ENCODE measurements at regions not wholly inside any gene's neighbourhood (a gene's known extent, or its start where the extent isn't known, plus 50 kb on each side); places are given as distances from the start of the nearest gene placed in this dataset.

DNA sequence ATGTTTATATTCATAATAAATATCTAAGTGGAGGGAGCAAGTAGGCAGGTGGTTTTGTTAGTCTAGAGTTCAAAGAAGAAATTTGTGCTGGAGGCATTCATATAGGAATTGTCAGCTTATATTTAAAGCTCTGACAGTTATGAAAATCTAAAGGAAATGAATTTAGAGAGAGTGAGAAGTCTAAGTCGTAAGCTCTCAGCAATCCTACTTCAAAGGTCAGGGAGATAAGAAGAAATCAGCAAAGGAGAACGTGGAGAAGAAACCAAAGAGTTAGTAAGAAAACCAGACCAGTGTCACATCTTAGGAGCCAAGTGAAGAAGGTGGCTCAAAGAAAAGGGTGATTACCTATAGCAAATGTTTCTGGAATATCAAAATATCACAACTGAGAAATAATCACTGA is 241.8 kb downstream of the FSCB start:
- TF ChIP-seq JUND (IDR thresholded peaks at IDR 0.05; ENCODE audit: low read depth), result no peak
- no peak for DNase-seq (ENCODE audit: low read depth in 1 of 2, low spot score in 1 of 2)
- in situ Hi-C loops (cut with HindIII; ENCODE audit: low pct_unique_long_range_greater_than_20kb, low sequenced_read_pairs), result no loop called here

DNA sequence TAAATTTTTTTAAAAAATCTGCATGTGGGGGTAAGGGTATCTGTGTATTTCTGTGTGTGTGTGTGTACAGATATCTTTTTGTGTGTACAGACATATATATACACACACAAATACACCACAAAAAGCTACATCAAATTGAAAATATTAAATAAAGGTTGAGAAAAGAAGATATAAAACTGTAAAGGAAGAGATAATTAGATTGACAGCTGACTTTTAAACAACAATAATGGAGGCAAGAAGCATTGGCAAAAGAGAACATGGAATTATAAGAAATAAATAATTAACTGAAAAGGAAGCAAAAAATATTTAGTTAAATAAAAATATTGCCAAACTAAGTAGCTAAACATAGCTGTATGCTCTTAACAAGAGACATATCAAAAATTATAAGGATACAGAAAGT is 291.4 kb downstream of the FSCB start:
- TF ChIP-seq JUND (IDR thresholded peaks at IDR 0.05; ENCODE audit: low read depth), result no peak
- no peak for DNase-seq (ENCODE audit: low read depth in 1 of 2, low spot score in 1 of 2)
- in situ Hi-C loops (cut with HindIII; ENCODE audit: low pct_unique_long_range_greater_than_20kb, low sequenced_read_pairs), result no loop called here

DNA sequence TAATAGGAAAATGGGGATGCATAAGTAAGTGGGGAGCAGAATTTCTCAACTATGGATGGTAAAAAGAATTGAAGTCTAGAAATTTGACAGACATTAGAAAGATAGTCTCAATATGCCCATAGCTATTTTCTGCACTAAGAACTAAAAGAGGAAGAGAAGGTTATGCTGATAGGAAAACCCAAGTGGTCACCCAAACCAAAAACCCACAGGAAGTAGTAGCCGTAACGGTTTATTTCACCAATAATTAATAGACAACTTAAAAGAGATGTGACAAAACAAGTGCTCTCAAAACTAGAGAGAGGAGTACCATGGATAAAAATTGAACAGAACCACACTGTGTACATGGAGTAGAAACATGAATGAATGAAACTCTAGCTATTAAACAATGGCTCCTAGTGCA is 295.4 kb downstream of the FSCB start:
- in situ Hi-C loops (cut with HindIII; ENCODE audit: low pct_unique_long_range_greater_than_20kb, low sequenced_read_pairs), result no loop called here
- DNase-seq (ENCODE audit: low read depth in 1 of 2, low spot score in 1 of 2), result no peak
- no peak for TF ChIP-seq JUND (IDR thresholded peaks at IDR 0.05; ENCODE audit: low read depth)

DNA sequence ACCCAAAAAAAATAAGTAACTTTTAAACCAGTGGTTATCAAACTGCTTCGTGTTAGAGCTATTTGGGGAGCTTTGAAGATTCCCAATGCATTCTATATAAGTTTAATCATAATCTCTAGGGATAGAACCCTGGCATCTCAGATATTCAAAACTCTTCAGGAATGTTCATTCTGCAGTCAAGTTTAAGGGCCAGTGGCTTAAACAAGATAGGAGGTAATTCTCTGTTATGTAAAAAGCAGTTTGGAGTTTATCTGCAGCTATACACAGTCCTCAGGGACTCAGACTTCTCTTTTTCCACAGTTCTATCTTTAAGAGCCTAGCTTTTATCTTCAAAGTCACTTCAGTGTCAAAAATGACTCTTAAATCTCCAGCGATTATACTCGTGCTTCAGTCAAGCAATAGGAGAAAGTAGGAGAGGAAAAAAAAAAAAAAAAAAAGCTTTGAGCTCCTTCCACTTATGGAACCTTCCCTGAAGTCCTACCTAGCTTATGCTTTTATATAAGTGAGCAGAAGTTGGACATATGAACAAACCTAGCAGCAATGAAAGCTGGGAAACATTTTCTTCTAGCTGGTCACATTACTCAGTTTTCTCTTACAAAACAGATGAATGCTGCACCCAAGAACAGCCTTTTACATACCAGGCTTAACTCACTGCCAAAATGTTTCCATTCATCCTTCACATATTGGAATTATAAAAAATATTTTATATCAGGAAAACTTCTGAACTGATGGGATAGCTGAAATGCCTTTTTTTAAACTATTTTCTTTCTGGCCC is 302.8 kb downstream of the FSCB start:
- DNase-seq (ENCODE audit: low read depth in 1 of 2, low spot score in 1 of 2), result no peak

DNA sequence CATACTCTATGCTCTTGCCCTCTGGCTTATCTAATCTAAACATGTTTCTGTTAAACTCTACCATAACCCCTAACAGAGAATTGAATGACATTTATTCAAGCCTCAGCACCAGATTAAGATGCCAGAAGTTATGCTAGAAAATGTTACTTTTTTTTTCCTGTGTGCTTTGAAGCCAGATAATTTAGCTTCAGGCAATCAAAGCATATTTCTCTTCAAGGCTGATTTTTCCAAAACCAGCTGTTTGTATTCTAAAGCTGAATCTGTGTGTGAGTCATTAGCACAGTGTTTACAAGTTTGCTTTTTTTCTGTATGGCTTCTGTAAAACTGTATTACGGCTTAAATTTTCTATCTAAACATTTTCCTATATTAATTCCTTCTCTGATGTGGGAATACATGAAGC is 326.1 kb downstream of the FSCB start:
- DNase-seq (ENCODE audit: low read depth in 1 of 2, low spot score in 1 of 2), result no peak
- in situ Hi-C loops (cut with HindIII; ENCODE audit: low pct_unique_long_range_greater_than_20kb, low sequenced_read_pairs), result no loop called here
- TF ChIP-seq JUND (IDR thresholded peaks at IDR 0.05; ENCODE audit: low read depth), result no peak

More for the DNA sequence above, 302.8 kb downstream of the FSCB start:
- in situ Hi-C loops (cut with HindIII; ENCODE audit: low pct_unique_long_range_greater_than_20kb, low sequenced_read_pairs), result no loop called here
- no peak for TF ChIP-seq JUND (IDR thresholded peaks at IDR 0.05; ENCODE audit: low read depth)

DNA sequence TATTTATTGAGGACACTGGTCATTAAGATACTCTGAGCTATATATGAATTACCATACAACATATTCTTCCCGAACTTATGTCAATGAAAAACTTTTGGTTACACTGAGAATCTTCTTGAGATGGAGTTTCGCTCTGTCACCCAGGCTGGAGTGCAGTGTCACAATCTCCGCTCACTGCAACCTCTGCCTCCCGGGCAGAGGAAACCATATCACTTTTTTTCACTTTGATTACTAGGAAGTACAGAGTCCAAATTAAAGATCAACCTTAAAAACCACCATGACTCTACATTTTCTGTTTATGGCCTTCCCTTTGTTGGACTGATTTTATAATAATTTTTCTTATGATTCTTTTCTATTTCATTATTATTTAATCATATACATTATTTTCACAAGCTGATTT is 336.5 kb downstream of the FSCB start:
- in situ Hi-C loops (cut with HindIII; ENCODE audit: low pct_unique_long_range_greater_than_20kb, low sequenced_read_pairs), result no loop called here
- DNase-seq (ENCODE audit: low read depth in 1 of 2, low spot score in 1 of 2), result no peak

DNA sequence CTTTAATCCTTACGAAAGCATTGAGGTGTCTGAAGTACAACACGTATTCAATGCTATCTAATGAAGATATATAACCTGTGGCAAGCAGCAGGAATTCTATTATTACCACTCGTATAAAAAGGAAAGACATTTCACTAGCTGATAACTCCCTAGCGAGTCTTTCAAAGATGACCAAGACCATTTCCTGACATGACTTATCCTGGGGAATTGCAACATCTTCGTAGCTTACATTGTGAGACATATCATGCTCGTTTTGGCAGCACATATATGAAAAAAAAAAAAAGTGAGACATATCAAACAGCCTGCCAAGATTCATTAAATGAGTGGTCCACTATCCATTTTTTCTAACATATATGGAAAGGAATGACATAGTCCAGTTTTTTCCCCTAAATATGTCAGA is 337.0 kb downstream of the FSCB start:
- in situ Hi-C loops (cut with HindIII; ENCODE audit: low pct_unique_long_range_greater_than_20kb, low sequenced_read_pairs), result no loop called here
- DNase-seq (ENCODE audit: low read depth in 1 of 2, low spot score in 1 of 2), result no peak
- TF ChIP-seq JUND (IDR thresholded peaks at IDR 0.05; ENCODE audit: low read depth), result no peak

More for the DNA sequence above, 336.5 kb downstream of the FSCB start:
- no peak for TF ChIP-seq JUND (IDR thresholded peaks at IDR 0.05; ENCODE audit: low read depth)

DNA sequence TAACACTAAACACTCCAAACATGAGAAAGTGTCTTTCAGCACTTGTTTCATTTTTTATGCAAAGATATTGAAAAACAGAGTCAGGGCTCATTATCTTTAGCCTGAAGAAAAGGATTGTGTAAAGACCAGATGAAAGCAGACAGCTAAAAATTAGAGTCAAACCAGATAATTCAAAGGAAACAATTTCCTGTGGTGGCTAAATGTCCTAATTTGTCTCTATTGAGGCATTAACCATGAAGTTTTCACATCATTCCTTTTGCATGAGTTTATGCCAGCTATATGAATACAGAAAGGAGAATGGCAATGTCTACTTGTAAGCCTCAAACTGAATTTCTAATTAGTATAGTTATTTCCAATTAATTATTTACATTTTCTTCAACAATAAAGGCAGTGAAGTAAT is 338.5 kb downstream of the FSCB start:
- in situ Hi-C loops (cut with HindIII; ENCODE audit: low pct_unique_long_range_greater_than_20kb, low sequenced_read_pairs), result no loop called here
- TF ChIP-seq JUND (IDR thresholded peaks at IDR 0.05; ENCODE audit: low read depth), result no peak
- DNase-seq (ENCODE audit: low read depth in 1 of 2, low spot score in 1 of 2), result no peak

DNA sequence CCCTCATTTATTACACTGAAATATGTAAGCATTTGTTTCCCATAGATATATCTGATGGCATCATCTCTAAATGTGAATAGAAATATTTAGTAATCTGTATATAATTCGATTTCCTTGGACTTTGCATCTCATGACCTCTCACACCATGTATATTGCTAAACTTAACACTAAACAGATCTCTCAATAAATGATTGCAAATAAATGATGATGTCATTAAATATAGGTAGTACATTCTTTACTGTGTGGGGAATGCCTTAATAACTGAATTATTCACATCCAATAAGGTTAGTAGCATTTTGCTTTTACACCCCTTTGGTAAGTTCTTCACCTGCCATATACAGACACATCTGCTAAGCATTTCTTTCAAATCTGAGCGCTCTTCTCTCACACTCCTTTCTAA is 340.5 kb downstream of the FSCB start:
- in situ Hi-C loops (cut with HindIII; ENCODE audit: low pct_unique_long_range_greater_than_20kb, low sequenced_read_pairs), result no loop called here
- TF ChIP-seq JUND (IDR thresholded peaks at IDR 0.05; ENCODE audit: low read depth), result no peak
- DNase-seq (ENCODE audit: low read depth in 1 of 2, low spot score in 1 of 2), result no peak

DNA sequence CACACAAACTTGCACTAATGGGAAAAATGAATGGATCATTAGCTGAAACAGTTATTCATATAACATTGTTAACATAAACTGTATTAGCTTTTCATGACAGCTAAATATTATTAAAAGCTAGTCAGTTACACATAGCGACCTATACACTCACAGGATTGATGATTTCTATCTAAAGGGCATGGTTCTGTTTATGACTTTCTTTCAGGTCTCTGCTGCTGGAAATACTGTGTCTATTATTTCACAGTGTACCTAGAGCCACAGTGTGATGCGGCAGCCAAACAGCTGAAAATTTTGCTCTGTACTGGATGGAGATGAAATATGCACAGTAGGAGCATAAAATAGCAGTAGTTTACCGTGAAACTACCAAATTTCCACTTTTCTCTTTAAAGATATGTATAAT is 341.1 kb downstream of the FSCB start:
- in situ Hi-C loops (cut with HindIII; ENCODE audit: low pct_unique_long_range_greater_than_20kb, low sequenced_read_pairs), result no loop called here
- no peak for TF ChIP-seq JUND (IDR thresholded peaks at IDR 0.05; ENCODE audit: low read depth)
- DNase-seq (ENCODE audit: low read depth in 1 of 2, low spot score in 1 of 2), result no peak

DNA sequence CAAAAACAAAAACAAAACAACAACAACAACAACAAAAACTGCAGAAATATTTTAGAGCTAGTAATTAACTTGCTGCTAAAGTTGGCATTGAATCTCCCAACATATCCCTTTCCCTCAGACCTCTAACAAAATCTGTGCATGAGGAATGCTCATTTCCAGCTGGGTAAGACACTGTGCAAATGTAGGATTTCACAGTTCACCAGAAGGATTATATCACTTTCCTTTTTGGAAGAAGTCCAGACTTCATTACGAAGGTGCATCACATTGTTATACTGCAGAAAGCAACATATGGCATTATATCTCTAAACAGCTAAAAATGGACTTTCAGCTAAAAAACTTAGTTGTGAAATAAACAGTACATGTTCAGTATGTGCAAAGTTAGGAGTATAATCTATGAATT is 341.8 kb downstream of the FSCB start:
- in situ Hi-C loops (cut with HindIII; ENCODE audit: low pct_unique_long_range_greater_than_20kb, low sequenced_read_pairs), result no loop called here
- no peak for TF ChIP-seq JUND (IDR thresholded peaks at IDR 0.05; ENCODE audit: low read depth)
- DNase-seq (ENCODE audit: low read depth in 1 of 2, low spot score in 1 of 2), result peak in 1 of 2 experiments; percentile 60

DNA sequence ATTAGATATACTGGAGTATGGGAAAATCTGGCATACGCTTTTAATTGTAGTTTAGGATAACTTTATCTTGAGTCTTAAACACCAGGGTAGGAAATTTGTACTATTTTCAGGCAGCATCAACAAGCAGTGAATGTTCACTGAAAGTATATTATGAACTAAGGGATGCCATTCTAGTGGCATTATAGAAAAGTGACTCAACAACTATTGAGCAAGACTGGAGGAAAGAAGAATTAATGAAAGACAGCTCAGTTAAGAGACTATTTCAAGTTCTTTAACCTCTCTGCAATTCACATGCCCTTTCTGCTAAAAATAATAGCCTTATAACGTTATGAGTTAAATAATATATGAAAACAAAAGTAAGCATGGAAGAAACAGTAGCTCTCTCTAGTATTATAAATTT is 343.1 kb downstream of the FSCB start:
- no peak for TF ChIP-seq JUND (IDR thresholded peaks at IDR 0.05; ENCODE audit: low read depth)
- DNase-seq (ENCODE audit: low read depth in 1 of 2, low spot score in 1 of 2), result no peak
- in situ Hi-C loops (cut with HindIII; ENCODE audit: low pct_unique_long_range_greater_than_20kb, low sequenced_read_pairs), result no loop called here

DNA sequence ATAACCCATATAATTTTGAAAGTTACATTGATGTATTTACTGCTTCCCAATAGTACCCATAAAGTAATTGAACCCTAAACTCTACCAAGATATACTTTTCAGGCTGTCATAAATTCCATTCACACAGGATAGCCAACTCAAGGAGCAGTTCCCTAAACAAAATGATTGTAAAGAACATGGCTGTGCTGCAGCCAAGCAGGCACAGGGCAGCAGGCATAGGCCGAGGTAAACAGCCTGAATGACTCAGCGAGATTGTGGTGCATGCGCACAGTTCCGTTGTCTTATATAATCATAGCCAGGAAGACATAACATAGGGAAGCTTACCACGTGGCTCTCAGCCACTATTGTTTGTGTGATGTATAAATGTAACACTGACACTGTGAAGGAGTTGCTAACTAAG is 344.9 kb downstream of the FSCB start:
- no peak for TF ChIP-seq JUND (IDR thresholded peaks at IDR 0.05; ENCODE audit: low read depth)
- peak in 1 of 2 experiments; percentile 29 for DNase-seq (ENCODE audit: low read depth in 1 of 2, low spot score in 1 of 2)
- in situ Hi-C loops (cut with HindIII; ENCODE audit: low pct_unique_long_range_greater_than_20kb, low sequenced_read_pairs), result no loop called here

DNA sequence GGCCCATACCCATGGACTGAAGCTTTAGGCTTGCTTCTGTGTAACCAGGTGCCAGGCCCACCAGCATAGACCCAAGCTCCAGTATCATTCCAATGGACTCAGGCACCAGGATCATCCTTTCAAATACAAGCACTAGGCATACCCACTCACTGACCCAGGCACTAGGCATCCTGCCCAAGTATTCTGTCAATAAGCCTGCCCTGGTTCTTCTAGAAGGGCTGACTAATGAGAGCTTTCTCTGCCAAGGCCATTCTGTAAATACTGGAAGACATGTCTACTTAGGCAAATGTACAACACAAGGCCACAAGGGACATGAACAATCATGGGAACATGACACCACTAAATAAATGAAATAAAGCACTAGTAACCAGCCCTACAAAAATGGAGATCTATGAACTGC is 352.2 kb downstream of the FSCB start:
- peak in 1 of 2 experiments; percentile 69 for DNase-seq (ENCODE audit: low read depth in 1 of 2, low spot score in 1 of 2)
- in situ Hi-C loops (cut with HindIII; ENCODE audit: low pct_unique_long_range_greater_than_20kb, low sequenced_read_pairs), result no loop called here
- TF ChIP-seq JUND (IDR thresholded peaks at IDR 0.05; ENCODE audit: low read depth), result no peak
